ENCODE measurements at regions not wholly inside any gene's neighbourhood (a gene's known extent, or its start where the extent isn't known, plus 50 kb on each side); places are given as distances from the start of the nearest gene placed in this dataset.
"Not testable (repeated sequence)": the region's sequence is repeated elsewhere in the genome, so short reads cannot be mapped to it uniquely, and the experiment has no call there.

DNA sequence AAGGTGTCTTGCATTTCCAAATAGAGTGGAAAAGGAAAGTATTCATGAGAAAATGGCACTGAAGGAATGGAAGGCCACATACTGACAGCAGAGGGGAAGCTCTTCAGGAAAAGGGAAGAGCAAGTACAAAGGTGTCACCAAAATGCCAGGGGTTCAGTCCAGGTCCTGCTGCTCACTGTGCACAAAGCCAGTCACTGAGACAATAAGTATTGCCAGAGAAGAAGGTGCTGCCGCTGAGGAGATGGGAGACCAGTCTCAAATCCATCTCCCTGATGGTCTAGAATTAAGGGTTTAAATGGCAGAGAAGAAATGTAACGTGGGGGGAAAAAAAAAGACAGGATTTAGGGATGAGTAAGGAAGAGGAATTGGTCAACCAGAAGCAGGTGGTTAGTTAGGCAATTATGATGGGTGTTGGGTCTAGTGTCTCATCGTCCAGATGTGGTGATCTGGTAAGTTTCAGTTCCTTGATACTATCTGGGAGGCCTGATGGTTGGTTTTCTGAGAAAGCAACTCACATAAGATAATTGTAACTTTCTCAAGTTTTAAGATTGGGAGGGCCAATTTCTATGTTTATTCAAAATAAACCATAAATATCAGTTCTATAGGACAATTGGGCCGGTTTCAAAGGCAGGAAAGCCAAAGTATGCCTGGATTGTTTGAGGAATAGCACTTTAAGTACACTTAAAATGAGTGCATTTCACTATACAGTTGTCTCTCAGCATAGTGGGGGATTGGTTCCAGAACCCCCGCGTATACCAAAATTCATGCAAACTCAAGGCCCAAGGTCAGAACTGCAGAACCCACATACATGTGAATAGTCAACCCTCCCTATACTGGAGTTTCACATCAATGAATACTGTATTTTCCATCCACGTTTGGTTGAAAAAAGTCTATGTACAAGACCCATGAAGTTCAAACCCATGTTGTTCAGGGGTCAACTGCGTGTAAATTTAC, 109.1 kb upstream of the DNAJC10 start:
- Histone ChIP-seq H3K4me3 (no peak overlapping the region), H3K27ac (peak overlapping the region in 9 of 11 experiments; percentile 28 to 73 (median 49); a peak in 16 of 22 replicates), H3K4me1 (peaks cover 0 to 24% (median 16%) of the 10 kb centered on the region in 10 experiments; a peak in 17 of 20 replicates), H3K9me3 (replicated peaks in 1 of 11) (peaks cover 14 to 26% (median 22%) of the 10 kb centered on the region in 11 experiments), H3K4me2 (peak overlapping the region; percentile 0 to 82 (median 62); a peak in 18 of 22 replicates), H4K20me1 (no peaks in the 10 kb centered on the region), H3K9ac (peak overlapping the region in 2 of 11 experiments; percentile 11 to 25; a peak in 1 of 22 replicates), H3K27me3 (no peaks in the 10 kb centered on the region), H3K36me3 (peaks cover 0 to 5% (median 0%) of the 10 kb centered on the region in 11 experiments; a peak in 1 of 22 replicates)
- TF ChIP-seq Cebpa-rat (IDR thresholded peaks at IDR 0.05), result peak in 1 of 11 experiments; percentile 14; a peak in 1 of 22 replicates

GRCh38 chr2:182608181-182608845, 107.7 kb upstream of the DNAJC10 start:
- Histone ChIP-seq H3K27ac (peak overlapping the region in 7 of 11 experiments; percentile 32 to 73 (median 58); a peak in 12 of 22 replicates), H3K4me2 (peak overlapping the region in 3 of 11 experiments; percentile 62 to 82 (median 62); a peak in 4 of 22 replicates), H3K9ac (no peak overlapping the region), H3K4me3 (no peak overlapping the region), H3K36me3 (peaks cover 0 to 5% (median 0%) of the 10 kb centered on the region in 11 experiments; a peak in 1 of 22 replicates), H3K27me3 (no peaks in the 10 kb centered on the region), H4K20me1 (no peaks in the 10 kb centered on the region), H3K4me1 (peaks cover 0 to 24% (median 16%) of the 10 kb centered on the region in 10 experiments; a peak in 17 of 20 replicates), H3K9me3 (replicated peaks in 1 of 11) (peaks cover 14 to 24% (median 20%) of the 10 kb centered on the region in 11 experiments)
- no peak for TF ChIP-seq Cebpa-rat (IDR thresholded peaks at IDR 0.05)

DNA sequence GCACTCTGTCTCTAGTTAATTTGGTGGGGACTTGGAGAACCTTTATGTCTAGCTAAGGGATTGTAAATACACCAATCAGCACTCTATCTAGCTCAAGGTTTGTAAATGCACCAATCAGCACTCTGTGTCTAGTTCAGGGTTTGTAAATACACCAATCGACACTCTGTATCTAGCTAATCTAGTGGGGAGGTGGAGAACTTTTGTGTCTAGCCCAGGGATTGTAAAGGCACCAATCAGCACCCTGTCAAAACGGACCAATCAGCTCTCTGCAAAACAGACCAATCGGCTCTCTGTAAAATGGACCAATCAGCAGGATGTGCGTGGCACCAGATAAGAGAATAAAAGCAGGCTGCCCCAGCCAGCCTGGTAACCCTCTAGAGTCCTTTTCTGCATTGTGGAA, 107.1 kb upstream of the DNAJC10 start:
- Histone ChIP-seq H3K4me1 (peaks cover 0 to 29% (median 17%) of the 10 kb centered on the region in 10 experiments; a peak in 17 of 20 replicates), H3K27ac (peak overlapping the region in 2 of 11 experiments; percentile 44 to 60; a peak in 3 of 22 replicates), H3K9me3 (replicated peaks in 1 of 11) (peaks cover 14 to 24% (median 20%) of the 10 kb centered on the region in 11 experiments)
- not testable (repeated sequence) for H4K20me1 ChIP-seq, H3K9ac ChIP-seq, H3K27me3 ChIP-seq, H3K36me3 ChIP-seq, H3K4me3 ChIP-seq, H3K4me2 ChIP-seq

GRCh38 chr2:182610231-182610630, 105.8 kb upstream of the DNAJC10 start:
- H3K4me2 ChIP-seq, result no peak overlapping the region
- H3K36me3 ChIP-seq, result peaks cover 0 to 5% (median 0%) of the 10 kb centered on the region in 11 experiments; a peak in 1 of 22 replicates
- TF ChIP-seq Cebpa-rat (IDR thresholded peaks at IDR 0.05), result no peak
- H3K9me3 ChIP-seq (replicated peaks in 1 of 11), result peaks cover 14 to 24% (median 20%) of the 10 kb centered on the region in 11 experiments
- H3K27me3 ChIP-seq, result no peaks in the 10 kb centered on the region
- H3K27ac ChIP-seq, result no peak overlapping the region
- no peaks in the 10 kb centered on the region for H4K20me1 ChIP-seq
- no peak overlapping the region for H3K4me3 ChIP-seq
- H3K9ac ChIP-seq, result no peak overlapping the region
- peaks cover 0 to 30% (median 17%) of the 10 kb centered on the region in 10 experiments; a peak in 17 of 20 replicates for H3K4me1 ChIP-seq

DNA sequence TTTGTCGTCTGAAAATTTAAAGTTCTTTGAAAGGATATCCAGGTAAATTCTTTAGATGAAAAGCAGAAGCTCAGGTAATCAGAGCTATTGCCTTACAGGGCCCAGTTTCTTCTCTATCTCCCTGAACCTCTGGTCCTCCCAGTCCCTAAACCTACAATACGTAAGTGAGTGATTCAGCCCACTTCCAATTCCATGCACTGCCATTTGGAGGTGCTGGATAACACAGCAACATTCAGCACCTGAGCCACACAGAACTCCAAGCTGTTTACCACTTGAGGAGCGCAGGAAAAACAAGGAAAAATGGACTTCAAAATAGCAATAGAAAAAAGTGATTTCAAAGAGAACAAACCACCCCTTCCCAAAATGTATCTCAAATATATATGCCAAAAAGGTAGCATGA, 105.0 kb upstream of the DNAJC10 start:
- no peak overlapping the region for H3K9ac ChIP-seq
- no peak for TF ChIP-seq Cebpa-rat (IDR thresholded peaks at IDR 0.05)
- peaks cover 0 to 5% (median 0%) of the 10 kb centered on the region in 11 experiments; a peak in 1 of 22 replicates for H3K36me3 ChIP-seq

GRCh38 chr2:182615036-182615435, 101.0 kb upstream of the DNAJC10 start:
- no peak overlapping the region for H3K4me3 ChIP-seq

More for the DNA sequence above, 105.0 kb upstream of the DNAJC10 start:
- Histone ChIP-seq H3K4me1 (peaks cover 0 to 26% (median 17%) of the 10 kb centered on the region in 10 experiments; a peak in 17 of 20 replicates), H3K27ac (no peak overlapping the region), H4K20me1 (no peaks in the 10 kb centered on the region), H3K4me3 (no peak overlapping the region), H3K9me3 (replicated peaks in 1 of 11) (peaks cover 14 to 24% (median 20%) of the 10 kb centered on the region in 11 experiments), H3K4me2 (no peak overlapping the region), H3K27me3 (no peaks in the 10 kb centered on the region)

GRCh38 chr2:182616471-182617393, 99.3 kb upstream of the DNAJC10 start:
- Histone ChIP-seq H4K20me1 (no peaks in the 10 kb centered on the region), H3K4me2 (no peak overlapping the region), H3K9ac (no peak overlapping the region), H3K4me3 (no peak overlapping the region), H3K27me3 (no peaks in the 10 kb centered on the region), H3K9me3 (replicated peaks in 1 of 11) (no peaks in the 10 kb centered on the region), H3K27ac (no peak overlapping the region), H3K4me1 (peaks cover 0 to 6% (median 0%) of the 10 kb centered on the region in 10 experiments; a peak in 1 of 20 replicates), H3K36me3 (no peaks in the 10 kb centered on the region)
- no peak for TF ChIP-seq Cebpa-rat (IDR thresholded peaks at IDR 0.05)

More at GRCh38 chr2:182615036-182615435, 101.0 kb upstream of the DNAJC10 start:
- H4K20me1 ChIP-seq, result no peaks in the 10 kb centered on the region
- no peaks in the 10 kb centered on the region for H3K9me3 ChIP-seq (replicated peaks in 1 of 11)
- TF ChIP-seq Cebpa-rat (IDR thresholded peaks at IDR 0.05), result no peak
- no peak overlapping the region for H3K4me2 ChIP-seq
- H3K27ac ChIP-seq, result no peak overlapping the region
- H3K4me1 ChIP-seq, result peaks cover 0 to 6% (median 0%) of the 10 kb centered on the region in 10 experiments; a peak in 1 of 20 replicates
- H3K27me3 ChIP-seq, result no peaks in the 10 kb centered on the region
- H3K9ac ChIP-seq, result no peak overlapping the region
- H3K36me3 ChIP-seq, result no peaks in the 10 kb centered on the region

GRCh38 chr2:182618672-182619079, 97.4 kb upstream of the DNAJC10 start:
- Histone ChIP-seq H3K4me3 (no peak overlapping the region), H3K4me1 (peaks cover 0 to 4% (median 0%) of the 10 kb centered on the region in 10 experiments; a peak in 1 of 20 replicates), H4K20me1 (no peaks in the 10 kb centered on the region), H3K9me3 (replicated peaks in 1 of 11) (no peaks in the 10 kb centered on the region), H3K27me3 (no peaks in the 10 kb centered on the region), H3K36me3 (no peaks in the 10 kb centered on the region), H3K27ac (no peak overlapping the region), H3K4me2 (no peak overlapping the region), H3K9ac (no peak overlapping the region)
- no peak for TF ChIP-seq Cebpa-rat (IDR thresholded peaks at IDR 0.05)

Data from BLaER1 treated with 17β-estradiol and CSF1 and Interleukin-3, amounts not matched to agents 10 nM and 100 nM (cell line).